WTC11 (cell line): ENCODE measurements at regions not wholly inside any gene's neighbourhood (a gene's known extent, or its start where the extent isn't known, plus 50 kb on each side); places are given as distances from the start of the nearest gene placed in this dataset.

Source experiments
- CREB1 ChIP-seq: sonication (generic); formaldehyde crosslinking; IDR thresholded peaks from 2 replicates; pipeline ENCODE4 v1.8.0; 2023; ENCODE audit warnings: mild to moderate bottlenecking, missing genetic modification reagents
- FOXK1 ChIP-seq: sonication (generic); formaldehyde crosslinking; IDR thresholded peaks from 2 replicates; pipeline ENCODE4 v1.8.0; 2022; ENCODE audit warnings: mild to moderate bottlenecking, moderate library complexity, missing genetic modification reagents
- FOXP4 ChIP-seq: sonication (generic); formaldehyde crosslinking; IDR thresholded peaks from 2 replicates; pipeline ENCODE4 v1.8.0; 2022; ENCODE audit warnings: mild to moderate bottlenecking, missing genetic modification reagents
- PRRX2 ChIP-seq: fragments of 250-450 bp; sonication (Bioruptor Pico); IDR thresholded peaks from 2 replicates; pipeline ENCODE4 v1.8.0; 2021; ENCODE audit warnings: mild to moderate bottlenecking

- no peak for TF ChIP-seq FOXP4 (CRISPR knock-in tag)
- no peak for TF ChIP-seq FOXK1 (CRISPR knock-in tag)
- no peak for TF ChIP-seq CREB1 (CRISPR knock-in tag)
- TF ChIP-seq PRRX2 (CRISPR knock-in tag), result no peak
Measured at GRCh38 chr18:57909620-57910019, 106.5 kb upstream of the ATP8B1 start.
